Activated CD4-positive, alpha-beta memory T cell treated with anti-CD3 and anti-CD28 coated beads, Interleukin-2, amount 10 ng/mL, durations not matched to agents 7 days and 5 days (primary cell): ENCODE measurements at regions not wholly inside any gene's neighbourhood (a gene's known extent, or its start where the extent isn't known, plus 50 kb on each side); places are given as distances from the start of the nearest gene placed in this dataset.

Experiments
- CTCF ChIA-PET: fragments of 350-600 bp; sonication (Branson Sonifier 250); formaldehyde crosslinking; loops from one replicate; lab custom pipeline; 2021; ENCODE audit warnings: antibody characterized with exemption, inconsistent platforms; lab: Charles Lee
- POLR2A ChIA-PET: fragments of 350-600 bp; sonication (Branson Sonifier 250); formaldehyde crosslinking; loops from one replicate; lab custom pipeline; 2021; ENCODE audit warnings: antibody characterized with exemption; lab: Charles Lee
- DNase-seq: peaks from one replicate; pipeline ENCODE4 v3.0.0-alpha.2; 2020
- H3K27ac Mint-ChIP-seq: one replicate; pipeline ENCODE4 v1.8.0; 2021; ENCODE audit warnings: mild to moderate bottlenecking, mixed read lengths
- H3K27me3 Mint-ChIP-seq: one replicate; pipeline ENCODE4 v1.8.0; 2021; ENCODE audit warnings: mixed read lengths
- H3K36me3 Mint-ChIP-seq: one replicate; pipeline ENCODE4 v1.8.0; 2021; ENCODE audit warnings: low read depth, mixed read lengths
- H3K4me1 Mint-ChIP-seq: one replicate; pipeline ENCODE4 v1.8.0; 2021; ENCODE audit warnings: mixed read lengths
- H3K4me3 Mint-ChIP-seq: one replicate; pipeline ENCODE4 v1.8.0; 2021; ENCODE audit warnings: mild to moderate bottlenecking, mixed read lengths
- H3K9me3 Mint-ChIP-seq: one replicate; pipeline ENCODE4 v1.8.0; 2021; ENCODE audit warnings: mixed read lengths

DNA sequence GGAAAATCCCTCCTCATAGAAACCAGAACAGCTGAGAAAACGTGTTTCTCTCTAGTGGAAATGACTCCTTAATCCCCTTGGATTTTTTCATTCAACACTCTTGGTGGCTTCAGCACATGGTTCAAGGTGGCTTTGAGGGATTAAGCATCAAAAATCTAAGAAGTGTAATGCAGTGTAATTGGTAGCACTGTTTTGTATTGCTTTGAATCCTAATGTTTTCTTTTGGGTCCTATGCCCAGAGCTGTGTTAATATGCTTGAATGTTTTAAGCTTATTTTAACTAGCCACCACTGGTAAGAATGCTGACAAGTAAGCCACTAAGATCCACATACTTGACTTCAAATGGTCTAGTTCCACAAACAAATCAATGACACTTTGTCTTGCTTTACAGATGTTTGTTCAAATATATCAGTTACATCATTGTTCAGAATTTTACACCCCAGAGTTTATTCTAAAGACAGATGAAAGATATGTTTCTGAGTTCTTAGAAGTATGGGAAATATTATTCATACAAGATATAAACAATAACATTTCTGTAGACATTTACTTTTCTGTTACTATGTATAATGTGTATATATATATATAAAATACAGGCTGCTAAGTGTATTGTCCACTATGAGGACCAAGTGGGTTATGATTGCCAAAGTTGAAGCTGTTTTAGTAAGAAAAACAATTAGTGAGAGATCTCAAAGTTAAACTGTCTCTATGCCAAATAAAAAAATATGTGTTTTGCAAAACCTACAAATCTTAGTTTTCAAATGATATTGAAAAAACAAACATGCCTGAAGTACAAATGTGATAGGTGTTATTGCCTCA, 220.8 kb downstream of the OGFRL1 start:
- CTCF ChIA-PET, result no interaction called here

DNA sequence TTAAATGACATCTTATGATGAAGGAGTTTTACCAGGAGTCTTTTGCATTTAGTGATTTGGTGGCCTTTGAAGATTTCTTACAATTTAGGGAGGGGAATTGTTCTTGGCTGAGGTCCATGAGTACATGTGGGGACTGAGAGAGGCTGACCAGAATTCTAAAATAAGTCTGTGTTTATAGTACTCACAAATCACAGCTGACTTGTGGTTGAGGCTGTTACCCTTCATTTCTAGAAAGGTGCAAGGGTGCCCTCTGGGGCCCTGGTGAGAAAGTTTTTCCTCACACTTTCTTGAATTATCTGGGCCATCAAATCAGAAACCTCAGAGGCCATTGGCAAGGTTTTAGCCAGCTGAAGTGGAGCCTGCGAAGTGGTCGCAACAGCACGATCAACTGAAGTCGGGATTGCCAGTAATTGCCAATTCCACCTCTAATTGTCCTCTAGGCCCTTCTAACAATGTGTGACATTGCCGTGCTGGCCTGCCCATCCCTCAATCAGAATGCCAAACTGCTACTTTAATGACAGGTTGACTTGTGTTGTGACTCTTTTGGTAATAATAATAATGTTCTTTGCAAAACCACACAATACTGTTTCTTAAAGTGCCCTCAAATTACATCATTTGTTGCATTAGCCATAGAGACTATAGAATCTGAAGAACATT, 221.6 kb downstream of the OGFRL1 start:
- Mint-ChIP-seq H3K9me3 (no peaks in the 10 kb centered on the region), H3K27ac (no peak overlapping the region), H3K4me3 (no peak overlapping the region), H3K27me3 (no peaks in the 10 kb centered on the region), H3K4me1 (no peaks in the 10 kb centered on the region), H3K36me3 (no peaks in the 10 kb centered on the region)
- ChIA-PET POLR2A (no interaction called here), CTCF (no interaction called here)
- DNase-seq, result no peak

More for the DNA sequence above, 220.8 kb downstream of the OGFRL1 start:
- no peaks in the 10 kb centered on the region for H3K4me1 Mint-ChIP-seq
- no peaks in the 10 kb centered on the region for H3K36me3 Mint-ChIP-seq
- no peak overlapping the region for H3K4me3 Mint-ChIP-seq
- H3K27ac Mint-ChIP-seq, result no peak overlapping the region
- H3K9me3 Mint-ChIP-seq, result no peaks in the 10 kb centered on the region
- no peaks in the 10 kb centered on the region for H3K27me3 Mint-ChIP-seq
- POLR2A ChIA-PET, result no interaction called here
- DNase-seq, result no peak

DNA sequence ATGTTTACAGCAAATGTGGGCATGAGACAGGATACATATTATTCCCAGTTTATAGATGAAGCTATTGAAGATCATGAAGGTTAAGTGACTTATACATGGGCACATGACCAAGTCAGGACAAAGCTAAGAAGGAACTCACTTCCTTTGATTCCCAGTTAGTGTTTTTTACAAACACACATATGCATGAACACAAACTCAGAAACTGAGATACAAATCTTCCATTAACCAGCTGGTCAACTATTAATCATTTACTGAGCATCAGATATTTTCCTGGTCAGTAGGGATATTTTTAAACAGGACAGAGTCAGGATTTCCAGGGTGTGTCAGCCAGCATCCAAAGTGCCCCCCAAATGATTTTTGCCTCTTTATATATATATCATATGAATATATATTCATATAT, 222.2 kb downstream of the OGFRL1 start:
- no peak for DNase-seq
- H3K4me1 Mint-ChIP-seq, result no peaks in the 10 kb centered on the region
- H3K27me3 Mint-ChIP-seq, result no peaks in the 10 kb centered on the region
- CTCF ChIA-PET, result no interaction called here
- H3K36me3 Mint-ChIP-seq, result no peaks in the 10 kb centered on the region
- no peak overlapping the region for H3K4me3 Mint-ChIP-seq
- no peaks in the 10 kb centered on the region for H3K9me3 Mint-ChIP-seq
- POLR2A ChIA-PET, result no interaction called here
- no peak overlapping the region for H3K27ac Mint-ChIP-seq

DNA sequence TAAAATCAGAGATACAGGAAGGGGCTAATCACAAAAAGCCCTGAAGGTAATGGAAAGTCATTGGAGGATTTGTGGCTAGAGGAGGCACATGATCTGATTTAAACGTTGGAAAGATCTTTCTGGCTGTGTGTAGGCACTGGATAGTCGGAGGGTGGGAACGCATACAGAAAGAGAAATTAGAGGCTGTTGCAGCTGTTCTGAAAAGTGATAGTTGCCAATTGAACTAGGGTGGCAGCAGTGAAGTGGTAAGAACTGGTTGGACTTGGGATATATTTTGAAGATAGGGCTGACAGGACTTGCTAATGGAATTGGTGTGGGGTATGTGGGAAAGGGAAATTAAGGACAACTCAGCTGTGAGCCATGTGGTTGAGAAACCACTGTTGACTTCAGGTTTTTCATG, 223.6 kb downstream of the OGFRL1 start:
- Mint-ChIP-seq H3K9me3 (no peaks in the 10 kb centered on the region), H3K36me3 (no peaks in the 10 kb centered on the region), H3K4me3 (no peak overlapping the region), H3K27me3 (no peaks in the 10 kb centered on the region), H3K4me1 (no peaks in the 10 kb centered on the region), H3K27ac (no peak overlapping the region)
- POLR2A ChIA-PET, result no interaction called here
- no peak for DNase-seq
- CTCF ChIA-PET, result no interaction called here

DNA sequence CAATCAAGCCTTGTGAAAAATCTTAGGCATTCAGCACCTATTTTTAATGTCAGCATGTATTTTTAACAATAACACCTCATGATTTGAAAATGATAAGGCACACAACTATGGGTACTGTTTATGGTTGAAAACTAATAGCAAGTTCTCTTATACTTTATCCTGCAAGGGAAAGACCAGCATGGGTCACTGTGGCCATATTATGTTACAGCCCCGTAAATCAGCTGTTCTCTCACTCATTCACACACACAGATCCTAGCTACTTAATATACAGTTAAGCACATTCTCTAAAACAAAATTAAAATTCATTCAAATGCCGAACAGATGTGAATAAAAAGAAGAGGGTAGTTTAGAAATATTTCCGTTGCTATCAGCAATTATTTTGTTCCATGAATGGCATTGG, 224.4 kb downstream of the OGFRL1 start:
- Mint-ChIP-seq H3K9me3 (no peaks in the 10 kb centered on the region), H3K36me3 (no peaks in the 10 kb centered on the region), H3K27me3 (no peaks in the 10 kb centered on the region), H3K4me3 (no peak overlapping the region), H3K27ac (no peak overlapping the region), H3K4me1 (no peaks in the 10 kb centered on the region)
- no peak for DNase-seq
- ChIA-PET CTCF (no interaction called here), POLR2A (no interaction called here)

DNA sequence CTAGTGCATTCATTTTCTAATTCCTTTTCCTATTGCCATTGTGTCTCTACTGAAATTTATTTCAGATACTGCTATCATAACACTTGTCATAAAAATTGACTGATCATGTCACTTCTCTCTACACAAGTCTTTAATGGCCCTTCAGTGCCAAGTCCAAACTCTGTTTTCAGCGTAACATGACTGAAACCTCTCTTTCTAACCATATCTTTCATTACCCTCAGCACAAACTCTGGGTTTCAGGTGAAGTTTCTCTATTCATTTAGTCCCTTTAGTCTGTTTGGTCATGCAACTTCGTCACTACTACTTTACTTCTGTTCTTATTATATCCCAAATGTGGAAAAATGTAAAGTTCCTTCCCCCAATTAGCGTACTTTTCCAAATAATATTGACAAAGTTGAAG, 234.9 kb downstream of the OGFRL1 start:
- Mint-ChIP-seq H3K36me3 (no peaks in the 10 kb centered on the region), H3K27ac (no peak overlapping the region), H3K9me3 (no peaks in the 10 kb centered on the region), H3K4me3 (no peak overlapping the region), H3K27me3 (peaks cover 2% of the 10 kb centered on the region), H3K4me1 (no peaks in the 10 kb centered on the region)
- DNase-seq, result no peak
- POLR2A ChIA-PET, result no interaction called here
- CTCF ChIA-PET, result no interaction called here

DNA sequence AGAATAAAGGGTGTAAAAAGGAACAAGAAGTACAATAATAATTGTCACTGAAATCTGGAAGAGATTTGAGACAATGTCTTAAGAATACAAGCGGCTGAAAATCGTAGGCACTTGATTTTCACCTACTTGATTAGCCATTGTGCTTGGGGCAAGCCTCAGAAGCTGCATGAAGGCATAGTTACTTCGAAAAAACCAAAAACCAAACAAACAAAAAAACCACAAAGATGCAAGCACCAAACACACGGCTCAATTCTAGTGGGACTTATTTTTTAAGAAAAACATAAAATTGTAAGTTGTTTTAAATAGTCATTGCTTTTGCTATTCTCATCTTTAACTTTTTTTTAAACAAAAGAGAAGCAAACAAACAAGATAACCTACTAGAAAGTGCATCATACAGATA, 235.6 kb downstream of the OGFRL1 start:
- H3K4me3 Mint-ChIP-seq, result no peak overlapping the region
- H3K36me3 Mint-ChIP-seq, result no peaks in the 10 kb centered on the region
- H3K27me3 Mint-ChIP-seq, result peaks cover 2% of the 10 kb centered on the region
- no peaks in the 10 kb centered on the region for H3K4me1 Mint-ChIP-seq
- no peak for DNase-seq
- POLR2A ChIA-PET, result no interaction called here
- H3K27ac Mint-ChIP-seq, result no peak overlapping the region
- no peaks in the 10 kb centered on the region for H3K9me3 Mint-ChIP-seq
- CTCF ChIA-PET, result no interaction called here

DNA sequence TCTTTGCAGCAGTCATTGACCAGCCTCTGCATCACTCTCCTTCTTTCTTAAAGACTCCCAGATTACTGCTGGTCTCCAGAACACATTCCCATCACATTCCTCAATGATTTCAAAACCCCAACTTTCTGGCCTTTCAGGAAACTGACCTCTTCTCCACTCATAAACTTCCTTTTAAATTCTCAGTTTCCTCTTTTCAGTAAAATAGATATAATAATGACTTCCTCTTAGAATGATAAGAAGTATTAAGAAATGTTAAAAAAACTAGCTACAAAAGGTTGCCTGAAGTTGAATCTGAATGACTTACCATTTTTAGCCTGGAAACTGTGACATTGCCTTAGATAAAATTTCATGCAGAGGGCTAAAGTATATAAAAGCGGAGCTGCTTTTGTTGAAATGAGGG, 239.3 kb downstream of the OGFRL1 start:
- H3K9me3 Mint-ChIP-seq, result no peaks in the 10 kb centered on the region
- H3K27ac Mint-ChIP-seq, result no peak overlapping the region
- no peaks in the 10 kb centered on the region for H3K27me3 Mint-ChIP-seq
- no peak for DNase-seq
- H3K4me3 Mint-ChIP-seq, result no peak overlapping the region
- POLR2A ChIA-PET, result no interaction called here
- CTCF ChIA-PET, result no interaction called here
- no peaks in the 10 kb centered on the region for H3K4me1 Mint-ChIP-seq
- no peaks in the 10 kb centered on the region for H3K36me3 Mint-ChIP-seq

DNA sequence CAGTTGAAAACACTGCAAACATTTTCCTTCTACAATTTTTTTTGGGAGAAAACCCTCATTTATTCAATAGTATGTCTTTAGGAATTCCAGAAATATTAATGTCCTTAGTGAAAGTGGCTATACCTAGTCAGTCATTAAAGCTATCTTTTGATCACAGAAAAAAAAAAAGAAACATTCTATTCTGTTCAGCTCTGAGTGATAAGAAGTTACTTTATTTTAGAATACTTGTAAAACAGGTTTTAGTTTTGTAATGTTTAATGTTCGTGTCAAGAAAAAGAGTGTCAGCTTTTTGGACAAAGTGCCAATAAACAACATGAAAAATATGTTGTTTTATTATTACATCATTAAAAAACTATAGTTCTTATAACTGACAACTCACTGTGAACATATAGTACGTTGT, 240.4 kb downstream of the OGFRL1 start:
- Mint-ChIP-seq H3K27ac (no peak overlapping the region), H3K9me3 (no peaks in the 10 kb centered on the region), H3K27me3 (no peaks in the 10 kb centered on the region), H3K4me1 (no peaks in the 10 kb centered on the region), H3K36me3 (no peaks in the 10 kb centered on the region), H3K4me3 (no peak overlapping the region)
- CTCF ChIA-PET, result no interaction called here
- POLR2A ChIA-PET, result no interaction called here
- no peak for DNase-seq

DNA sequence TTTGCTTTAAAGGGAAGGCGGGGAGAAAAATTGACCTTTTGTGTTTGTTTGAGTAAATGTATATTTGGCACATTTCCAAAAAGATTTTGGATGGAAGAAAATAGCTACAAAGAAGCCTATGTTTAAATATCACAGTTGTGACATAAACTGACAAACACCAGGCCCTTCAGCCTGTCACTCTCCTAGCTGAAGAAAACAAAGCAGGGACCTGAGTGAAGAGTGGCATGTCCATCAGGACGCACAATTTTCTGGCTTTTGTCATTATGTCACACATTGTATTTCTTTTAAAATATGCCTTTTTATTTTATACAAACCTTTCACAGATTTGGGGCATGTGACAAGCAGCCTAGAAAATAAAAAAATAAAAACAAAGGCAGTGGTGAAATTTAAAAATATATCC, 241.2 kb downstream of the OGFRL1 start:
- H3K27ac Mint-ChIP-seq, result no peak overlapping the region
- H3K9me3 Mint-ChIP-seq, result no peaks in the 10 kb centered on the region
- DNase-seq, result no peak
- H3K4me1 Mint-ChIP-seq, result no peaks in the 10 kb centered on the region
- POLR2A ChIA-PET, result no interaction called here
- CTCF ChIA-PET, result interaction anchor here (1.0 kb wide), 1 partner anchor 13 kb away, joined by 4 read pairs; no protein-coding TSS in a partner anchor
- no peak overlapping the region for H3K4me3 Mint-ChIP-seq
- H3K27me3 Mint-ChIP-seq, result no peaks in the 10 kb centered on the region
- H3K36me3 Mint-ChIP-seq, result no peaks in the 10 kb centered on the region

DNA sequence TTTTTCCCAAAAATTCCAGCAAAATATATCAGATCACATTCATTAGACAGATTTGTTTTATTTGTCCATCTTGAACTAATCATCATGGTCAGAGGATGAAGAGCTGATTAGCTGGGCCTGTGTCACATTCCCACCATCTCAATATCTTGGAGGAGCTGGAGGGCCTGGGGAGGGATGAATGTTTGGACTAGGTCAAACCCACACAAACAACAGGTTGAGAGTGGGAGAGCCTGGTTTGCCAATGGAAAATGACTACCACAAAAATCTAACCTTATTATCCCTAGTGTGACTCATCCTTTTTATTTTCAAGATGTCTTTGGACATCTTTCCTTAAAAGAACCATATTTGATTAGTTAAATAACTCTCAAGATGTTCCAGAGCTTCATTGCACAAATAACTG, 242.4 kb downstream of the OGFRL1 start:
- Mint-ChIP-seq H3K9me3 (no peaks in the 10 kb centered on the region), H3K27ac (no peak overlapping the region), H3K4me1 (no peaks in the 10 kb centered on the region), H3K4me3 (no peak overlapping the region), H3K27me3 (no peaks in the 10 kb centered on the region), H3K36me3 (no peaks in the 10 kb centered on the region)
- DNase-seq, result no peak
- POLR2A ChIA-PET, result no interaction called here
- CTCF ChIA-PET, result no interaction called here

DNA sequence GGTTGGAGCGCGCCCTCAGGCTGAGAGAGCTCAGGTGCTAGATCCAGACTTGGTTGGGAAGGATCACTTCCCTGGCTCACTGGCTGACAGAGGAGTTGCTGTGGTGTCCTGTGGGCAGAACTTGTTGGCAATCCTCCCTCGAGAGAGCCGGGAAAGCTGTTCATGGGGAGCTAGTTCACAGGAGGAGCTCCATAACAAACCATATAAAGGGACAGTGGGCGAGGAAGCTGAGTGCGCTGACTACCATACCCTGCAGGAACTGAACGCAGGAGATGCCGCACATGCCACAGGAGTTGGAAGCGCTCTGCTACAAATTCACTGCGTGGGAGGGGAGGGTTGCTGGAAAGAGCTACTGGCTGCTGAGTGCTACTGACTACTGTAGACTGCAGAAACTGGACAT, 243.2 kb downstream of the OGFRL1 start:
- Mint-ChIP-seq H3K27me3 (no peaks in the 10 kb centered on the region), H3K4me3 (no peak overlapping the region), H3K4me1 (no peaks in the 10 kb centered on the region), H3K9me3 (no peaks in the 10 kb centered on the region), H3K36me3 (no peaks in the 10 kb centered on the region), H3K27ac (no peak overlapping the region)
- no peak for DNase-seq
- ChIA-PET POLR2A (no interaction called here), CTCF (no interaction called here)

DNA sequence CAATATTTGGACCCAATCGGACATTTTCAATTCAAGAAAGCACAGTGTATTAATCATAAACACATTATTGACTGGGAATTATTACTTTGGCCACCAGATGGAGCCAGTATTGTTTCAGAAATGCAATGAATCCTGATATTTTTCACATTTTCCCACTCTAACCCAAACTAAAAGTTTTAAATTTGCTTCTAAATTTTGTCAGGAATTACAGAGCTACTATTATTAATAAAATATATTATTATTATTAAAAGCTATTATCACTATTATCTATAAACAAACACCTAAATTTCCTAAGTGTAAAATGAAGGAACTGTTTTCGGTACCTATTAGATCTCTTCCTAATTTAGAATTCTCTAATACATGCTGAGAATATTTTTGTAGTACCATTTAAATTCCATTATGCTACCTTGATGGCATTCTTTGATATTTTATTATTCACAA, 245.3 kb downstream of the OGFRL1 start:
- no peak overlapping the region for H3K4me3 Mint-ChIP-seq
- H3K27ac Mint-ChIP-seq, result no peak overlapping the region
- DNase-seq, result no peak
- H3K36me3 Mint-ChIP-seq, result no peaks in the 10 kb centered on the region
- no peaks in the 10 kb centered on the region for H3K4me1 Mint-ChIP-seq
- ChIA-PET POLR2A (no interaction called here), CTCF (no interaction called here)
- no peaks in the 10 kb centered on the region for H3K9me3 Mint-ChIP-seq
- no peaks in the 10 kb centered on the region for H3K27me3 Mint-ChIP-seq

DNA sequence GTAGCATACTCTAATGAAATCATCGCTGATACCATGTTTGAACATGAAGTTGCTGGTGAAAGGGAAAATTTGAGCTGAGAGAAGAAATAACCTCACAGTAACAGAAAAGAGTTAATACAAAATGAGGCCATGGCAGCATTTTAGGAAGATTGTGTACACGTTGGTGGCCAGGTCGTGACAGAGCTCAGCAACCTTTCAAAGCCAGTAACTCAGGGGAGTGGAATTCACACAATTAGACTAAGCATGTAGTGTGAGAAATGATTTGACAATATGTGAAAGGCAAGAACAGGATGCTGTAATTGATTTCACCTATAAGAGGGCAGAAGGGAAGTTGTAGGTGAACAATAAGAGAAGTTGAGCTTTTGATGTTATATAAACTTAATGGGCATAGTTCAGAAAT, 246.3 kb downstream of the OGFRL1 start:
- H3K4me1 Mint-ChIP-seq, result no peaks in the 10 kb centered on the region
- H3K27me3 Mint-ChIP-seq, result no peaks in the 10 kb centered on the region
- POLR2A ChIA-PET, result no interaction called here
- no peaks in the 10 kb centered on the region for H3K9me3 Mint-ChIP-seq
- CTCF ChIA-PET, result interaction anchor here (1.1 kb wide), 1 partner anchor 24 kb away, joined by 3 read pairs; no protein-coding TSS in a partner anchor
- no peak overlapping the region for H3K27ac Mint-ChIP-seq
- no peak overlapping the region for H3K4me3 Mint-ChIP-seq
- no peak for DNase-seq
- H3K36me3 Mint-ChIP-seq, result no peaks in the 10 kb centered on the region
